HepG2 (cell line): ENCODE measurements at regions not wholly inside any gene's neighbourhood (a gene's known extent, or its start where the extent isn't known, plus 50 kb on each side); places are given as distances from the start of the nearest gene placed in this dataset.

ENCODE experiments used
- ARNTL ChIP-seq: sonication (generic); formaldehyde crosslinking; IDR thresholded peaks from 2 replicates; pipeline ENCODE4 v1.4.0; 2020; ENCODE audit warnings: mild to moderate bottlenecking, missing genetic modification reagents
- CBX1 ChIP-seq: IDR thresholded peaks from one replicate; pipeline ENCODE4 v1.6.1; 2016; ENCODE audit warnings: antibody characterized with exemption, low read depth
- CREB1 ChIP-seq, 2 experiments: fragments of 450-650 bp in 1 of 2; IDR thresholded peaks; 2 replicates each; pipeline ENCODE4 v1.6.1; 2016 to 2017; ENCODE audit warnings: control low read depth in 1 of 2, mild to moderate bottlenecking in 1 of 2, missing compliant biosample characterization in 1 of 2, missing genetic modification characterization in 1 of 2
- FOXJ3 ChIP-seq: sonication (generic); formaldehyde crosslinking; IDR thresholded peaks from 2 replicates; pipeline ENCODE4 v1.4.0; 2020; ENCODE audit warnings: missing genetic modification reagents, mild to moderate bottlenecking, borderline replicate concordance
- HIC2 ChIP-seq: sonication (generic); formaldehyde crosslinking; IDR thresholded peaks from 2 replicates; pipeline ENCODE4 v1.9.0; 2022; ENCODE audit warnings: low read depth, missing genetic modification reagents
- HOXA5 ChIP-seq: sonication (generic); formaldehyde crosslinking; IDR thresholded peaks from 2 replicates; pipeline ENCODE4 v1.4.0; 2020; ENCODE audit warnings: missing genetic modification reagents
- KDM2A ChIP-seq: sonication (generic); formaldehyde crosslinking; IDR thresholded peaks from 2 replicates; pipeline ENCODE4 v1.4.0; 2020; ENCODE audit warnings: low read depth, missing genetic modification reagents, borderline replicate concordance
- MAFK ChIP-seq, 2 experiments: IDR thresholded peaks in 1 of 2; conservative IDR thresholded peaks in 1 of 2; 2 replicates each; pipeline ENCODE4 v1.6.1; 2011; ENCODE audit warnings: improper control_type of control experiment in 2 of 2, low read length in 2 of 2
- NR3C1 ChIP-seq: sonication (generic); formaldehyde crosslinking; IDR thresholded peaks from 2 replicates; pipeline ENCODE4 v1.4.0; 2020; ENCODE audit warnings: missing genetic modification reagents
- RBAK ChIP-seq: sonication (generic); formaldehyde crosslinking; IDR thresholded peaks from 2 replicates; pipeline ENCODE4 v1.5.1; 2020; ENCODE audit warnings: mild to moderate bottlenecking, missing genetic modification reagents
- TCF12 ChIP-seq, 2 experiments: fragments of 450-650 bp in 1 of 2; sonication (generic) in 1 of 2; formaldehyde crosslinking in 1 of 2; IDR thresholded peaks; 2 replicates each; pipeline versions ENCODE4 v1.6.1 to v1.8.0; 2017 to 2022; ENCODE audit warnings: antibody characterized with exemption in 1 of 2, mild to moderate bottlenecking in 1 of 2, missing genetic modification reagents in 1 of 2, moderate library complexity in 1 of 2
- ZNF549 ChIP-seq: sonication (generic); formaldehyde crosslinking; IDR thresholded peaks from 2 replicates; pipeline ENCODE4 v1.5.0; 2020; ENCODE audit warnings: missing genetic modification reagents

GRCh38 chr12:60522684-60523400 is 927.0 kb downstream of the SLC16A7 start:
- no peak for TF ChIP-seq HIC2
- TF ChIP-seq CREB1 (IDR thresholded peaks at IDR 0.05) = no peak
- TF ChIP-seq CREB1 (CRISPR knock-in tag; IDR thresholded peaks at IDR 0.05) = no peak
- TF ChIP-seq KDM2A (CRISPR knock-in tag) = no peak
- TF ChIP-seq NR3C1 (CRISPR knock-in tag) = no peak
- no peak for TF ChIP-seq ZNF549 (CRISPR knock-in tag)
- TF ChIP-seq TCF12 (IDR thresholded peaks at IDR 0.05) = no peak
- TF ChIP-seq TCF12 (CRISPR knock-in tag; IDR thresholded peaks at IDR 0.05) = no peak
- no peak for TF ChIP-seq HOXA5
- no peak for TF ChIP-seq FOXJ3 (CRISPR knock-in tag)
- no peak for TF ChIP-seq CBX1
- TF ChIP-seq MAFK (conservative IDR thresholded peaks at IDR 0.05 in 1 of 2, IDR thresholded peaks at IDR 0.05 in 1 of 2; ENCODE audit: low read length in 2 of 2) = no peak
- no peak for TF ChIP-seq RBAK (CRISPR knock-in tag)
- no peak for TF ChIP-seq ARNTL (CRISPR knock-in tag)
